HG02759 (cell line): ENCODE measurements at regions not wholly inside any gene's neighbourhood (a gene's known extent, or its start where the extent isn't known, plus 50 kb on each side); places are given as distances from the start of the nearest gene placed in this dataset.

Source experiments
- ATAC-seq: cut with Tn5 transposase; IDR thresholded peaks from one replicate; pipeline ENCODE4 v1.9.1; 2021; ENCODE audit warnings: mild to moderate bottlenecking, moderate library complexity; ENCODE audit not compliant: unreplicated experiment

- no peak for ATAC-seq
These were observed 189.4 kb downstream of the RPS29 start for GRCh38 chr14:49396801-49397200.

GRCh38 chr14:49381778-49382177 is 204.4 kb downstream of the RPS29 start:
- ATAC-seq, result no peak

- ATAC-seq, result peak; percentile 75
These were observed 218.5 kb downstream of the RPS29 start for GRCh38 chr14:49367696-49368095.

- ATAC-seq, result no peak
These were observed 219.8 kb downstream of the RPS29 start for GRCh38 chr14:49366416-49366815.

- no peak for ATAC-seq
These were observed 221.4 kb downstream of the RPS29 start for GRCh38 chr14:49364752-49365117.

- ATAC-seq, result no peak
These were observed 222.1 kb downstream of the RPS29 start for GRCh38 chr14:49363821-49364751.

GRCh38 chr14:49362916-49363315 is 223.3 kb downstream of the RPS29 start:
- no peak for ATAC-seq

- ATAC-seq, result no peak
These were observed 247.1 kb downstream of the RPS29 start for GRCh38 chr14:49339130-49339529.

- ATAC-seq, result no peak
These were observed 266.4 kb downstream of the RPS29 start for GRCh38 chr14:49319810-49320209.

- ATAC-seq, result no peak
These were observed 270.6 kb downstream of the RPS29 start for GRCh38 chr14:49315570-49315969.

GRCh38 chr14:49314737-49315136 is 271.4 kb downstream of the RPS29 start:
- no peak for ATAC-seq

GRCh38 chr14:49313108-49313507 is 273.1 kb downstream of the RPS29 start:
- no peak for ATAC-seq

- ATAC-seq, result no peak
These were observed 275.9 kb downstream of the RPS29 start for GRCh38 chr14:49310298-49310697.

GRCh38 chr14:49306152-49306751 is 279.9 kb downstream of the RPS29 start:
- ATAC-seq, result peak; percentile 73

- ATAC-seq, result no peak
These were observed 282.1 kb downstream of the RPS29 start for GRCh38 chr14:49303946-49304516.

GRCh38 chr14:49297102-49297501 is 289.1 kb downstream of the RPS29 start:
- no peak for ATAC-seq

GRCh38 chr14:49294621-49295148 is 291.5 kb downstream of the RPS29 start:
- no peak for ATAC-seq

GRCh38 chr14:49287004-49287403 is 299.2 kb downstream of the RPS29 start:
- ATAC-seq, result no peak

- ATAC-seq, result no peak
These were observed 299.8 kb downstream of the RPS29 start for GRCh38 chr14:49286257-49286983.

GRCh38 chr14:49280566-49280965 is 305.6 kb downstream of the RPS29 start:
- no peak for ATAC-seq

GRCh38 chr14:49250517-49250916 is 335.7 kb downstream of the RPS29 start:
- no peak for ATAC-seq
